Lower lobe of right lung (tissue), 2 donors: ENCODE measurements at regions not wholly inside any gene's neighbourhood (a gene's known extent, or its start where the extent isn't known, plus 50 kb on each side); places are given as distances from the start of the nearest gene placed in this dataset.

Experiments used
- ATAC-seq, 2 donors: fragments of 200-7000 bp; cut with Tn5 transposase; one replicate each; pipeline ENCODE4 v1.9.1; 2020 to 2022; ENCODE audit warnings: mild to moderate bottlenecking in 2 of 2, moderate library complexity in 2 of 2
- DNase-seq: peaks from one replicate; pipeline ENCODE4 v3.0.0-alpha.2; 2020
- H3K27ac ChIP-seq: fragments of 200-600 bp; one replicate; pipeline ENCODE4 v1.8.0; 2022
- H3K27me3 ChIP-seq: fragments of 200-600 bp; one replicate; pipeline ENCODE4 v1.8.0; 2022; ENCODE audit warnings: low read depth
- H3K36me3 ChIP-seq: fragments of 200-600 bp; one replicate; pipeline ENCODE4 v1.8.0; 2022; ENCODE audit warnings: mild to moderate bottlenecking
- H3K4me1 ChIP-seq: fragments of 200-600 bp; one replicate; pipeline ENCODE4 v1.8.0; 2022
- H3K4me3 ChIP-seq: fragments of 200-600 bp; one replicate; pipeline ENCODE4 v1.8.0; 2022; ENCODE audit warnings: mild to moderate bottlenecking
- H3K9me3 ChIP-seq: fragments of 200-600 bp; one replicate; pipeline ENCODE4 v1.8.0; 2022
- CTCF ChIP-seq: fragments of 200-600 bp; IDR thresholded peaks from one replicate; pipeline ENCODE4 v1.8.0; 2022; ENCODE audit warnings: antibody characterized with exemption, mild to moderate bottlenecking
- intact Hi-C: fragments of 100-400 bp; cut with DNase I; formaldehyde crosslinking; loops from one replicate; pipeline ENCODE4 v1.11.0; 2022
- donor health status: DM: no; HTN: yes; CAD: no; lungs with severe emphysema.

GRCh38 chrX:149992918-149993317 lies 54.6 kb upstream of the EOLA2 start:
- no peak for TF ChIP-seq CTCF
- H3K27ac ChIP-seq, result no peak overlapping the region
- intact Hi-C loops, result no loop called here
- ATAC-seq, result no peak
- H3K9me3 ChIP-seq, result no peaks in the 10 kb centered on the region
- H3K36me3 ChIP-seq, result no peaks in the 10 kb centered on the region
- H3K27me3 ChIP-seq, result no peaks in the 10 kb centered on the region
- H3K4me3 ChIP-seq, result no peak overlapping the region
- DNase-seq, result no peak
- no peaks in the 10 kb centered on the region for H3K4me1 ChIP-seq

- Histone ChIP-seq H3K4me3 (no peak overlapping the region), H3K27me3 (no peaks in the 10 kb centered on the region), H3K27ac (no peak overlapping the region), H3K9me3 (no peaks in the 10 kb centered on the region), H3K4me1 (no peaks in the 10 kb centered on the region), H3K36me3 (no peaks in the 10 kb centered on the region)
- ATAC-seq (no peak), DNase-seq (no peak)
- intact Hi-C loops, result no loop called here
- TF ChIP-seq CTCF, result no peak
Observed at GRCh38 chrX:149993989-149994388, 55.7 kb upstream of the EOLA2 start.

GRCh38 chrX:149996515-149996914 lies 58.2 kb upstream of the EOLA2 start:
- Histone ChIP-seq H3K36me3 (no peaks in the 10 kb centered on the region), H3K27me3 (no peaks in the 10 kb centered on the region), H3K27ac (no peak overlapping the region), H3K4me1 (no peaks in the 10 kb centered on the region), H3K4me3 (no peak overlapping the region), H3K9me3 (no peaks in the 10 kb centered on the region)
- intact Hi-C loops, result no loop called here
- ATAC-seq (no peak), DNase-seq (no peak)
- no peak for TF ChIP-seq CTCF

GRCh38 chrX:150005027-150005426 lies 66.7 kb upstream of the EOLA2 start:
- no peak overlapping the region for H3K4me3 ChIP-seq
- no peak overlapping the region for H3K27ac ChIP-seq
- no peaks in the 10 kb centered on the region for H3K4me1 ChIP-seq
- intact Hi-C loops, result no loop called here
- DNase-seq, result no peak
- H3K36me3 ChIP-seq, result no peaks in the 10 kb centered on the region
- ATAC-seq, result no peak
- no peak for TF ChIP-seq CTCF
- no peaks in the 10 kb centered on the region for H3K27me3 ChIP-seq
- no peaks in the 10 kb centered on the region for H3K9me3 ChIP-seq

- H3K9me3 ChIP-seq, result no peaks in the 10 kb centered on the region
- TF ChIP-seq CTCF, result no peak
- no peak overlapping the region for H3K27ac ChIP-seq
- H3K36me3 ChIP-seq, result no peaks in the 10 kb centered on the region
- intact Hi-C loops, result no loop called here
- no peaks in the 10 kb centered on the region for H3K4me1 ChIP-seq
- ATAC-seq (no peak), DNase-seq (no peak)
- no peak overlapping the region for H3K4me3 ChIP-seq
- H3K27me3 ChIP-seq, result no peaks in the 10 kb centered on the region
Observed at GRCh38 chrX:150007356-150007755, 69.1 kb upstream of the EOLA2 start.
